ENCODE measurements at regions not wholly inside any gene's neighbourhood (a gene's known extent, or its start where the extent isn't known, plus 50 kb on each side); places are given as distances from the start of the nearest gene placed in this dataset.
A peak's percentile ranks its signal among the peaks of the same experiment; 100 is the strongest.

- no peak for DNase-seq (ENCODE audit: low read depth)
Measured at GRCh38 chr2:121960251-121960650, 204.8 kb downstream of the TSN start.

- no peak for DNase-seq (ENCODE audit: low read depth)
Measured at GRCh38 chr2:121961761-121962160, 206.3 kb downstream of the TSN start.

GRCh38 chr2:121965661-121966060, 210.2 kb downstream of the TSN start:
- DNase-seq (ENCODE audit: low read depth) = no peak

- no peak for DNase-seq (ENCODE audit: low read depth)
Measured at GRCh38 chr2:121966663-121967062, 211.2 kb downstream of the TSN start.

GRCh38 chr2:121969166-121969565, 213.7 kb downstream of the TSN start:
- no peak for DNase-seq (ENCODE audit: low read depth)

GRCh38 chr2:121969766-121970639, 214.6 kb downstream of the TSN start:
- no peak for DNase-seq (ENCODE audit: low read depth)

- DNase-seq (ENCODE audit: low read depth) = no peak
Measured at GRCh38 chr2:121972203-121972602, 216.8 kb downstream of the TSN start.

GRCh38 chr2:121974897-121975661, 219.6 kb downstream of the TSN start:
- peak; percentile 83 for DNase-seq (ENCODE audit: low read depth)

GRCh38 chr2:121976926-121977325, 221.5 kb downstream of the TSN start:
- no peak for DNase-seq (ENCODE audit: low read depth)

GRCh38 chr2:121977326-121977725, 221.9 kb downstream of the TSN start:
- DNase-seq (ENCODE audit: low read depth) = no peak

- DNase-seq (ENCODE audit: low read depth) = no peak
Measured at GRCh38 chr2:121992700-121993099, 237.2 kb downstream of the TSN start.

- DNase-seq (ENCODE audit: low read depth) = no peak
Measured at GRCh38 chr2:121993682-121994081, 238.2 kb downstream of the TSN start.

- DNase-seq (ENCODE audit: low read depth) = no peak
Measured at GRCh38 chr2:121994238-121995206, 239.1 kb downstream of the TSN start.

GRCh38 chr2:121998751-121999150, 243.3 kb downstream of the TSN start:
- DNase-seq (ENCODE audit: low read depth) = no peak

GRCh38 chr2:121999264-121999663, 243.8 kb downstream of the TSN start:
- no peak for DNase-seq (ENCODE audit: low read depth)

- no peak for DNase-seq (ENCODE audit: low read depth)
Measured at GRCh38 chr2:122000556-122001340, 245.3 kb downstream of the TSN start.

GRCh38 chr2:122001441-122001874, 246.0 kb downstream of the TSN start:
- DNase-seq (ENCODE audit: low read depth) = no peak

GRCh38 chr2:122003196-122003940, 247.9 kb downstream of the TSN start:
- DNase-seq (ENCODE audit: low read depth) = no peak

- no peak for DNase-seq (ENCODE audit: low read depth)
Measured at GRCh38 chr2:122007126-122007525, 251.7 kb downstream of the TSN start.

GRCh38 chr2:122007577-122007976, 252.1 kb downstream of the TSN start:
- no peak for DNase-seq (ENCODE audit: low read depth)

Measured in myocyte (in vitro differentiated cells).